GM21360 (cell line): ENCODE measurements at regions not wholly inside any gene's neighbourhood (a gene's known extent, or its start where the extent isn't known, plus 50 kb on each side); places are given as distances from the start of the nearest gene placed in this dataset.

Experiments
- ATAC-seq: cut with Tn5 transposase; IDR thresholded peaks from one replicate; pipeline ENCODE4 v1.9.1; 2021; ENCODE audit warnings: mild to moderate bottlenecking, moderate library complexity; ENCODE audit not compliant: unreplicated experiment

DNA sequence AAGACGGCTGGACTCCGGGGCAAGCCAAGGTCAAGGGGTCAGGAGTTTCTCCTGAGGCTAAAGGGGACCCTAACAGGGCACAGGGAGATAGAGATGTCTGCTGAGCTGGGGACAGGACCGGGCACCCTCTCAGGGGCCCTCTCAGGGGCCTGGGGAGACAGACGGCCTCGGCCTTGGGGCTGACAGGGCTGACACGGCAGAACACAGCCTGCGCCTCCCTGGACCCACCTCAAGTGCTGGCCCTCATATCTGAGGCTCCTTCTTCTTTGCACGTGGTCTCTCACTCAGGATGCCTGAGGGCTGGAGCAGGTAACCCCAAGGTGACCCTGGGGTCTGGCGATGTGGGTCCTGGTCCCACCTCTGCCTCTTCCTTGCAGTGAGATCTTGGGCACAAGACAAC lies 186.9 kb upstream of the TNRC6C start:
- ATAC-seq: no peak

DNA sequence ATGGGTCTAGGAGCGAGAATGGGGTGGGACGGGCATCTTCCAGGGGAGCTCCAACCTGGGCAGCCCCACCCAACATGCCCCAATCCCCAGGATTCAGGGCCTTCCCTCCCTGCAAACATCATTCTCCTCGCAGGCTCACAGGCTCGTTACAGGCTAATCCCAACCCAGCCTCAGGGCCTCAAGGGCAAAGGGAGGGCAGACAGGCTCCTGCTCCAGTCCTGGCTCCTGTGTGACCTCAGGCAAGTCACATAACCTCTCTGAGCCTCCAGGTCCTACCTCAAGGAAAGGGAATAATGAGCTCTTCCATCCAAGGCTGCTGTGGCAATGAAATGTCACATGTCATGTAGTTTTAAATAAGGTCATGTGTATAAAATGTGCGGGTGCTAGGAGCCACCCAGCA lies 186.5 kb upstream of the TNRC6C start:
- no peak for ATAC-seq

DNA sequence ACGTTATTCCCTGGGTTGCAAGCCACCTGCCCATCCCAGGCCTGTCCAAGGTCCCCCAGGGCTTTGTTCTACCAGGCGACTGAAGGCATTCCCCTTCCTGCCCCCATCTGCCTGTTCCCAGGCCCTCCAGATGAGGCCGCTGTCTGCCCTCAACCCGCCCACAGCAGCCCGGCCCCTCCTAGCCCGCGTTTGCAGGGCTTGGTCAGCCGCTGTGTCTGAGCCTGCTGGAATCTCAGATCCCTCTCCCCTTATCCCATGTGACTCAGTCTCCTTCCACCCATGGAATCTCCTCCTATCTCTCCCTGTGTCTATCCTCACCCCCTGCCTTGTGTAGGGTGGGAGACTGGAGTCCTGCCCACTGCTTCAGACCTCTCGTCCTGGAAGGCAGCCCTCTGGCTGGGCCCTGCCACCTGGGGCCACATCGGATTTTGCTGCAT lies 186.0 kb upstream of the TNRC6C start:
- no peak for ATAC-seq

- no peak for ATAC-seq
Observed at GRCh38 chr17:77772899-77773358, 185.6 kb upstream of the TNRC6C start.

DNA sequence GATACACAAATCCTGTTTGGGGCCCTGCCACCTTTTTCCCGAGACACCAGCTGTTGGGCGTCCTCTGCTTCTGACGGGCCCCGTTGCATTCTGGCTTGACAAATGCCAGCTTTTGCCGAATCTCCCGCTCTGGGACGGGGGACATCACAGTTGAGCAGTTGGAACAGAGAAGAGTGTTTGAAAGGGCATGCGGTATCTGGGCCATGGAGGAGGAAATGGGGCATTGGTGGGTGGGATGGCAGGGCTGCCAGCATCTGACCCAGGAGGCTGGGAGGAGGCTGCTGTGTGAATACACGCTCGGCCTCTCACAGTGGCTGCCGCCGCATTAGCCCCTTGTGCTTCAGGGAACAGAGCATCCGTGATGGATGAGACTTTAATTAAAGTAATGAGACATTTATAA lies 184.3 kb upstream of the TNRC6C start:
- ATAC-seq: no peak

DNA sequence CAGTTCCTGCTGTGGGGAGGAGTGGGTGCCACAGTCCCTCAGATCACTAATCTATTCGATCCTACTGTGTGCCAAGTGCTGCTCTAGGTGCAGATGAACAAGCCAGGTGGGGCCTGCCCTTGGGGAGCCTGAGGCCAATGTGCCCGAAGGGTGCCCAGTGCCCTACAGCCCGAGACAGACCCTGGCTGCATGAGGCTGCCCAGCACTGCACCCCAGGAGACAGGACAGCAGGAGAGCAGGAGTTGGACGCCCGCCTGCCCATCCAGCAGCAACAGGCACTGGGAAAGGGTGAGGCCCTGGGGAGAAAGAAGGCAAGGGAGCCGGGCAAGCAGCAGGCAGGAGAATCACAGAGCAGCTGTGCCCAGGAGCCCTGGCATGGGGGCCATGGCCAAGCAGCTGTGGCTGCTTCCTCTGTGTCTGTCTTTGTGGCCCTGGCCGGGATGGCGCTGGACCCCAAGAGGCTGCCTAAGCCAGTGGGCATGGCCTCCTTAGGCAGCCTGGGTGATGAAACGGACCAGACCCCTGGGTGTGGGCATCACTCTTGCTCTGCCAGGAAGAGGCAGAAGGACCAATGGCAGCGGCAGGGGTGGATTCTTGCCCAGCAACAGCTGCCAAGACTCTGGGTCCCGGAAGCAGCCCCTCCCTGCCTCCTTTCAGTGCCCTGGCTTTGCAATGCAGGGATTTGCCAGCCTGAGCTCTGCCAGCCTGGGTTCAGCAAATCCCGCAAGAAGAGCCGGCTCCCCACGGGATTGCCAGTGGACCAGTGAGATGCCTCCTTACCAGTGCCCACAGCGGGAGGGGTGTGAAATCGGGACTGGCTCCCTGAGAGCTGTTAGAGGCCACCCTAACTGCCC lies 179.6 kb upstream of the TNRC6C start:
- no peak for ATAC-seq

DNA sequence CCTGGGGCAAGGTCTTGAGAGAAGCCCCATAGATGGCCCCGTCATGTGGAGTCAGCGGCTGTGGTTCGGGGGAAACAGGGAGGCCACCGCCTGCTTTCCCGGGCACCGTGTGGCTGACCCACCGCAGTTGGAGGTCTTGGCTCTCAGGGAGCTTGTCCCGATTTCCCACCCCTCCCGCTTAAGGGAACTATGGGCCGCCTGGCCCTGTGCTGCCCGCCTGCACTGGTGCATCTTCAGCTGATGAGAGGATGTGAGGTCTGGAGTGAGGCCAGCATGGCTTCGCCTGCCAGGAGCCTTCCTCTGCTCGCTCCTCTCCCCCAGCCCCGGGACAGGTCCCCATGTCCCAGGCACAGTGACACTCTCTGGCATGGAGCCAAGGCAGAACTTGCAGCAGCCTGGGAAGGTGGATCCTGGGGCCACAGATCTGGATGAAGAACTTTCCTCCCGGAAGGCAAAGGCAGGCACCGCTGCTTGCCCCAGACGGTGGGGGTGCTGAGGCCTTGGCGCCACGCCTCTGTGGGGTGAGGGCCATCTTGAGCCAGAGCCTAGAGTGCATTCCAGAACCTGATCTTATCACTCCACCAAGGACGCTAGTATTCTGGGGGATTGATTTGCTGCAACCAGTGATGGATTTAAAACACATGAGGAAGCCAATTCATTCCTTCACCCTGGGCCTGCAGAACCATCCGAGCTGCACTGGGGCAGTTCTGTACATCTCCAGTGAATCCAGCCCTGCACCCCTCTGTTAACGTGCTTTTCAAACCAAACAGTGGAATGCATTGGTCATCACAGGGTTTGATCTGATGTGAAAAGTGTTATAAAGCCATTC lies 178.6 kb upstream of the TNRC6C start:
- no peak for ATAC-seq

GRCh38 chr17:77781536-77781935 lies 177.0 kb upstream of the TNRC6C start:
- no peak for ATAC-seq

GRCh38 chr17:77782201-77782600 lies 176.3 kb upstream of the TNRC6C start:
- no peak for ATAC-seq

DNA sequence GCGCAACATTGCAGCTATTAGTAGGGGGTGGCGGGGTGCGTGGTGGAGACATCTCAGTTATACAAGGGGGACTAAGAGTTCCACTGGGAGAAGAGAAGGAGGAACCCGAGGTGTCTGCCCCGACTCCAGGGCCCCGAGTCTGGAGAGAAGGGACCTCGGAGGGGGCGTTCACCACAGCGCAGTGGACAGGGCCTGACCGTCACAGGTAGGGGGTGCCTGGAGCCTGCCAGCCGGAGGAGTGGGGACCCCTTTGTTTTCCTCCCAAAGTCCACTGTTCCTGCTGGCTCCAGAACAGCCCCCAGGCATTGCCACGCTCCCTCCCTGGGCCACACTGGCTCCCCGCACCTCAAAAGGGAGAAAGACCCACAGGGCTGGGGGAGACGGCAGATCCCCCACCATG lies 175.9 kb upstream of the TNRC6C start:
- ATAC-seq: no peak

DNA sequence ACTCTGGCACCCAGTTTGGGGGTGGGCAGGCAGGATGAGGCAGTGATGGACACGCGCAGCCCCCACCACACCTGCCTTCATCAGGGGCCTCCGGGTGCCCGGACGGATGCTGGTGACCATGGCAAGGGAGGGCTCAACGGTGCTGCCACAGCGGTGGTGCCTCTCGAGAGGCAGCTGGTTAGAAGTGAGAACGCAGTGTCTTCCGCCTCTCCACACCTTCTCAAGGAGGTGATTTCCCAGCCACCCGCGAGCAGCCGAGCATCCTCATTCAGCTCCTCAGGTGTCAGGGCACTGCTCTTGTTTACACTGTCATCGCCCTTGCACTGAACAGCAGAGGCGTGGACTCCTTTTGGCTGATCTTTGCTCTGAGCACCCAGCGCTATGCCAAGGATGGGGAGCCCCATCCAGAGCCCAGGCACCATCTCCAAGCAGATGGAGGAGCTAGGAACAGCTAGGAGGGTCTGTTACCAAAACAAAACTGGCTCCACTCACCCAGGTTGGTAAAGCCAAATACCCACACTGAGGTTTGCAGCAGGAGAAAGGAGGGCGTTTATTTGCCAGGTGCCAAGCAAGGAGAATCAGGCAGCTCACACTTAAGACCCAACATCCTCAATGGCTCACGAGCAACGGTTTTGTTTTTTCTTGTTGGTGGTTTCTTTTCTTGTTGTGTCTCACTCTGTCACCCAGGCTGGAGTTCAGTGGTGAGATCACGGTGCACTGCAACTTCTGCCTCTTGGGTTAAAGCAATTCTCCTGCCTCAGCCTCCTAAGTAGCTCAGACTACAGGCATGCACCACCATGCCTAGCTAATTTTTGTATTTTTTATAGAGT lies 174.3 kb upstream of the TNRC6C start:
- no peak for ATAC-seq

- ATAC-seq: no peak
Observed at GRCh38 chr17:77785312-77785905, 173.1 kb upstream of the TNRC6C start.

DNA sequence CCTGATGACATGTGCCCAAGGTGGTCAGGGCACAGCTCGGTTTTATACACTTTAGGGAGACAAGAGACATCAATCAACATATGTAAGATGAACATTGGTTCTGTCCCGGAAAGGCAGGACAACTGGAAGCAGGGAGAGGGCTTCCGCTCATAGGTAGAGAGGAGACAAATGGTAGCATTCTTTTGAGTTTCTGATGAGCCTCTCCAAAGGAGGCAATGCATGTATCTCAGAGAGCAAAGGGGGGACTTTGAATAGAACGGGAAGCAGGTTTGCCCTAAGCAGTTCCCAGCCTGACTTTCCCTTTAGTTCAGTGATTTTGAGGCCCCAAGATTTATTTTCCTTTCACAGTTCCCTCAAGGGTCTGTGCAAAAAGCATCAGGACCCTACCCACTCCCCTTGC lies 172.4 kb upstream of the TNRC6C start:
- ATAC-seq: no peak

DNA sequence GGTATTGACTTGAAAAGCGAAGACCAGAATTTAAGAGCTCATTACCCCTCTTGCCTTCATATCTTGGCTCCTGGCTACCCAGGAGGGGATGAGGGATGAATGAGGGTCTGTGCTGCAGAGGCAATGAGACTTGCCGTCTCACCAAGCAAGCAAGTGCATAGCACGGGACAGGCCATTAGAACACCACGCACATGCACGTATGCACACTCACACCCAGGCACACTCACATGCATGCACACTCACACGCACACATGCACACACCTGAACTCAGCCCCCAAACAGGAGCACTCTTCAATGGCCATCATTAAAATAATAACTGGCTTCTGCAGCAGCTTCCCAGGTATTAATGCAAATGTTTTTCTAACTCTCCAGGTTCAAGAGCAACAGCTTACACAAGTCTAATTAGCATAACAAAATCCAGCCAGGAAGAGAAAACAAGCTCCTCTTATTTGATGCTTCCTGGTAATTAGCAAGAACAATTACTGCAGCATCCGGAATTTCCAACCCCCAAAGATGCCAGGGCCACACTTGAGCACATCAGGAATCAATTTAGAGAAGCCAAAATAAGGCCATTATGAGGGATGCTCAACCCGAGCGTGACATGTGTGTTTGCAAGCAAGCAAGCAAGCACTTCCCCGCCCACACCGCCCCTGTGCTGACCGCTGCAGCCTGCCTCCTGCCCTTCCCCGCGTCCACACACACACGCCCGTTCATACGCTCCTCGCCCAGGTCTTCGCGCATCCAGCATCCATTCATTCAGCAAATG lies 171.6 kb upstream of the TNRC6C start:
- ATAC-seq: no peak

- ATAC-seq: no peak
Observed at GRCh38 chr17:77790143-77790829, 168.2 kb upstream of the TNRC6C start.

GRCh38 chr17:77792626-77793025 lies 165.9 kb upstream of the TNRC6C start:
- ATAC-seq: no peak

- ATAC-seq: no peak
Observed at GRCh38 chr17:77793146-77793970, 165.1 kb upstream of the TNRC6C start.

- ATAC-seq: no peak
Observed at GRCh38 chr17:77793971-77794235, 164.6 kb upstream of the TNRC6C start.

DNA sequence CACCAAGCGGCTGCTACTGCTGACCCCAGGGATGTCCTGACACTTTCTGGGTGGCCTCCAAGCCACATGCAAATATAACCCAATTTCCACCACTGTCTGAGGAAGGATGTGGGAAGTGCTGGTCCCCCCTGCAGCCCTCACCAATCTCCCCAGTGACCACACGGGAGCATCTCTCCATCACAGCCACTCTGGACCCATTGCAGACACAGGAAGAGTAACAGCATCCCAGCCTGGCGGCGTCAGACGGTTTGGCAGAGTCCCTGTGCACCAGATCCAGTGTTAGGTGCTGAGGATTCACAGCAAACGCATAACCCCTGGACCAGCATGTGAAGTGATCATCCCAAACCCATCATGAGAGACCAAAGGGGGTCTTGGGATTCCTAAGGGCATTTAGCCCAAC lies 163.7 kb upstream of the TNRC6C start:
- ATAC-seq: no peak
